ENCODE measurements at regions not wholly inside any gene's neighbourhood (a gene's known extent, or its start where the extent isn't known, plus 50 kb on each side); places are given as distances from the start of the nearest gene placed in this dataset.

DNA sequence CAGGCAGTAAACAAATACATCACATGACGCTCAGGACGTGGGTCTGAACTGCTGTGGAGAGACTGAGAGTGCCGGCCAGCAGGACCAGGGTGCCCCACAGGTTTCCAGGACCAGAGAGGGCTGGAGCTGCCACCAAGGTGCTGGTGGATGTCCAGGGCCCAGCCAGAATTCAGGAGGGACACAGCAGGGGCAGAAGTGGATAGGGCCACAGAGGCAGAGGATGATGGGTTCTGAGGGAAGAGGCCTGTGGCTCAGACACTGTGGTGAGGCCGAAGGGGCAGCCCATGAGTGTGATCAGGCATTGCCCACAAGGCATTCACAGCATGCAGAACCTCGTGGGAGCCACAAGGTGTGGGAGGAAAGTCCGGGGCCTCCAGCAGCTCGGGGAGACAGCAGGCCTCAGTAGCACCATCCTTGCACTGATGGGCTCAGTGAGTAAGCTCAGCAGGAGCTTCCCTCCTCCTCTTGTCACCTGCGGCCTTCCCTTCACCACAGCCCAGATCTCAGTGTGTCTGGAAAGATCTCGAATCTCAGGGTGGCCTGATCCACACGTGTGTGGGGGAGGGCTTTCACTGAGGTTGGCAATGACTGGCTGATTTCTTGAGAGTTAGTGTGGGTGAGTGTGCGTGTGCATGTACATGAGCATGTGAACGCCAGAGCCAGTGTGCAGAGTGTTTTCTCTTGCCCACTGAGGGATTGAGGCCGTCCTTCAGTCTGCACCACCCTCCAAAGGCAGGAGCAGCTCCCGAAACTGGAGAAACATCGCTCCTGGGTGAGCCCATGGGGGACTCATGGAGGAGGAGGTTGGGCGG, 181.8 kb upstream of the RAB6C start:
- H3K4me3 ChIP-seq (replicated peaks; ENCODE audit: low read depth, low read length): no peak overlapping the region
- TF ChIP-seq, protein P1, sequence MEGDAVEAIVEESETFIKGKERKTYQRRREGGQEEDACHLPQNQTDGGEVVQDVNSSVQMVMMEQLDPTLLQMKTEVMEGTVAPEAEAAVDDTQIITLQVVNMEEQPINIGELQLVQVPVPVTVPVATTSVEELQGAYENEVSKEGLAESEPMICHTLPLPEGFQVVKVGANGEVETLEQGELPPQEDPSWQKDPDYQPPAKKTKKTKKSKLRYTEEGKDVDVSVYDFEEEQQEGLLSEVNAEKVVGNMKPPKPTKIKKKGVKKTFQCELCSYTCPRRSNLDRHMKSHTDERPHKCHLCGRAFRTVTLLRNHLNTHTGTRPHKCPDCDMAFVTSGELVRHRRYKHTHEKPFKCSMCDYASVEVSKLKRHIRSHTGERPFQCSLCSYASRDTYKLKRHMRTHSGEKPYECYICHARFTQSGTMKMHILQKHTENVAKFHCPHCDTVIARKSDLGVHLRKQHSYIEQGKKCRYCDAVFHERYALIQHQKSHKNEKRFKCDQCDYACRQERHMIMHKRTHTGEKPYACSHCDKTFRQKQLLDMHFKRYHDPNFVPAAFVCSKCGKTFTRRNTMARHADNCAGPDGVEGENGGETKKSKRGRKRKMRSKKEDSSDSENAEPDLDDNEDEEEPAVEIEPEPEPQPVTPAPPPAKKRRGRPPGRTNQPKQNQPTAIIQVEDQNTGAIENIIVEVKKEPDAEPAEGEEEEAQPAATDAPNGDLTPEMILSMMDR (IDR thresholded peaks at IDR 0.05; ENCODE audit: low read length, missing control alignments): no peak
- no peak for DNase-seq (ENCODE audit: low read depth)

DNA sequence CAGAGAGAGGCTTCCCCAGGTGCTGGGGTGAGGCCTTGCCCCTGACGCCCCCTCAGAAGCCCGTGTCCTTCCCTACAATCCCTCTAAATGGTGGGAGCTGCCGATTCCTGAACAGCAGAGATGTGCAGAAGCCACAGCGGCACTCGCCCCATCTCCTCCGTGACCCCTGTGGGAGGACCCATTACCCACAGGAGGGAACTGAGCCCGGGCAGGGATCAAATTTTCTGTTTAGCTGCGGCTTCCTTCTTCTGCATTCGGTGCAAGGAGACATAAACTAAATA, 181.2 kb upstream of the RAB6C start:
- H3K4me3 ChIP-seq (replicated peaks; ENCODE audit: low read depth, low read length): no peak overlapping the region
- no peak for DNase-seq (ENCODE audit: low read depth)
- TF ChIP-seq, protein P1 (IDR thresholded peaks at IDR 0.05; ENCODE audit: low read length, missing control alignments): no peak

DNA sequence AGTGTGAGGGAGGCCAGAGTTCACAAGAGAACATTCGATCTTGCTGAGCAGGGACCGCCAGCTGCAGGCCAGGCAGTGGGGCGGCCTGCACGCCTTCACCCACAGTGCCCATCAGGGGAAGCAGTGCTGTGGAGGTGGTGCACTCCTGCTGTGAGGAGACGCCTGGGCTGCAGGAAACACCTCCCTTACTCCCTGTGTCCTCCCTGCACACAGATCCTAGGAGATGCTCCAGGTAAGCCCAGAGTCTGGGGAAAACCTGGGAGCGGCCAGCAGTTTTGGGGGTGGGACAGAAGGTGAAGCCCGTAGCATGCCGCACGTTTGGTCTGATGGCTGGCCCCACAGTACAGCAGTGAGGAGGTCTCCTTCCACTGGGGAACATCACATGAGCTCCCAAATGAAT, 180.8 kb upstream of the RAB6C start:
- TF ChIP-seq, protein P1 (IDR thresholded peaks at IDR 0.05; ENCODE audit: low read length, missing control alignments): no peak
- DNase-seq (ENCODE audit: low read depth): no peak
- no peak overlapping the region for H3K4me3 ChIP-seq (replicated peaks; ENCODE audit: low read depth, low read length)

DNA sequence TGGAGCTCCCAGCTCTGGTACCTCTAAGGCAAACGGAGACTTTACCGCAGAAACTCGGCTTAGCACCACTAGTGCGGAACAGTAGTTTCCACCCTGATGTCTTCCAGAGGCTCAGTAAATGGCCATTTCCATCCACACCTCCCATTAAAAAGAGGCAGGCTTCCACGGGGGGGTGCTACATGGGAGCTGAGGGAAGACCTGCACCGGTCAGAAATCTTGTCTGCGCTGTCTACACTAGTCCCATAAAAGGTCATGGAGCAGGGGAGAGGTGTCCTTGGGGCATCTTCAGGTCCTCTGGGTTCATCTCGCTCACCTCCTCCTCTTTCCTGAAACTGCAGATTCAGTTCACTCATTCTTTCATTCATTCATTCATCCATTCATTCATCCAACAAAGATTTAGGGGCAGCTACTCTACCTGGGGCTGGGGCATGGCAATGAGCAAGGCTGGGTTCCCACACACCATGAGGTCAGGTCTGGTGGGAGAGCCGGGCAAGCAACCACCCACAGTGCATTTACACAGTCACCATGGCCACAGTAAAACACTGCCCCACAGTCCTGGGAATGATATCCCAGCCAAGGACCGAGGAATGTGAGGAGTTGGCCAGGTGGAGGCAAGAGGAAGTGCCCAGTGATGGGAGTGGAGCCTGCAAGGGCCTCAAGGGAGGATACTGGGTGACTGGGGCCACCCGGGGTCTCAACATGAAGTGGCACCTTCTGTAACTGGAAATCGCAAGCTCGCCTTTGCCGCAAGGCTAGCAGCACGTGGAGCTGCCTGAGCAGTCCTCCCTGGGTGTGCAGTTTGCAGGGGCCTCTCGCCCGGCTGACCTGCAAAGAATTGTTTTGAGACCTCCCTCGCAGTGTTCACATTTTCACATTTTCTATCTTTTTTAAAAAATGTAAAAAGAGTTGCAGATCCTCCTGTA, 180.2 kb upstream of the RAB6C start:
- no peak overlapping the region for H3K4me3 ChIP-seq (replicated peaks; ENCODE audit: low read depth, low read length)
- no peak for DNase-seq (ENCODE audit: low read depth)
- TF ChIP-seq, protein P1 (IDR thresholded peaks at IDR 0.05; ENCODE audit: low read length, missing control alignments): no peak

GRCh38 chr2:129800285-129800684, 179.2 kb upstream of the RAB6C start:
- DNase-seq (ENCODE audit: low read depth): no peak
- TF ChIP-seq, protein P1 (IDR thresholded peaks at IDR 0.05; ENCODE audit: low read length, missing control alignments): no peak

DNA sequence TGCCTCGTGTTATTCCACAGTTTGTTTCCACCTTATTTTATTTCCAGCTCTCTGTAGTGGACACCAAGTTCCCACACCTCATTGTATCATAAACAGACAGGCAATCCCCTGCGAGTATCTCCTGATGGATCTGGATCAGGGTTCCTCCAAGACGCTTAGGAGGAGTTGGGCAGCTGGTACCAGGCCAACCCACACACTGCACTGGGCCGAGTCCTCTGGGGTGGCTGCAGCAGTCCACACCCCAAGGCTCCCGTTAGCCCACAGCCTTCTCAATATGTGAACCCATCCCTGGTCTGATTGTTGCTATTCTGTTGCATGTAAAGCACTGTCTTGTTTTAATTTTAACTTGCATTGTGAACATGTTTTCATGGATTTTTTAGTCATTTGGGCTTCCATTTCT, 178.8 kb upstream of the RAB6C start:
- no peak for DNase-seq (ENCODE audit: low read depth)
- TF ChIP-seq, protein P1 (IDR thresholded peaks at IDR 0.05; ENCODE audit: low read length, missing control alignments): no peak
- H3K4me3 ChIP-seq (replicated peaks; ENCODE audit: low read depth, low read length): no peak overlapping the region

More at GRCh38 chr2:129800285-129800684, 179.2 kb upstream of the RAB6C start:
- H3K4me3 ChIP-seq (replicated peaks; ENCODE audit: low read depth, low read length): no peak overlapping the region
